BLaER1 (cell line): ENCODE measurements at regions not wholly inside any gene's neighbourhood (a gene's known extent, or its start where the extent isn't known, plus 50 kb on each side); places are given as distances from the start of the nearest gene placed in this dataset.
A peak's percentile ranks its signal among the peaks of the same experiment; 100 is the strongest.
"Not testable (repeated sequence)": the region's sequence is repeated elsewhere in the genome, so short reads cannot be mapped to it uniquely, and the experiment has no call there.

Experiments
- H3K27ac ChIP-seq: shearing (Covaris generic); formaldehyde crosslinking; 2 replicates; pipeline ENCODE4 v1.8.1; 2022
- H3K27me3 ChIP-seq: shearing (Covaris generic); formaldehyde crosslinking; 2 replicates; pipeline ENCODE4 v1.8.1; 2022
- H3K36me3 ChIP-seq: shearing (Covaris generic); formaldehyde crosslinking; 2 replicates; pipeline ENCODE4 v1.8.1; 2022
- H3K4me1 ChIP-seq: shearing (Covaris generic); formaldehyde crosslinking; 2 replicates; pipeline ENCODE4 v1.8.1; 2022
- H3K4me2 ChIP-seq: shearing (Covaris generic); formaldehyde crosslinking; 2 replicates; pipeline ENCODE4 v1.8.1; 2022
- H3K4me3 ChIP-seq: shearing (Covaris generic); formaldehyde crosslinking; 2 replicates; pipeline ENCODE4 v1.8.1; 2022
- H3K9ac ChIP-seq: shearing (Covaris generic); formaldehyde crosslinking; 2 replicates; pipeline ENCODE4 v1.8.1; 2022
- H3K9me3 ChIP-seq: shearing (Covaris generic); formaldehyde crosslinking; 2 replicates; pipeline ENCODE4 v1.8.1; 2022
- H4K20me1 ChIP-seq: shearing (Covaris generic); formaldehyde crosslinking; 2 replicates; pipeline ENCODE4 v1.8.1; 2022
- Cebpa-rat ChIP-seq: shearing (Covaris generic); IDR thresholded peaks from 2 replicates; pipeline ENCODE4 v1.8.1; 2022

GRCh38 chr9:22170556-22170955 is 161.5 kb upstream of the CDKN2B start:
- Histone ChIP-seq H3K4me2 (peak overlapping the region; percentile 17; the same call in 1 of the 2 replicates), H4K20me1 (no peaks in the 10 kb centered on the region), H3K9ac (no peak overlapping the region), H3K9me3 (no peaks in the 10 kb centered on the region), H3K27me3 (no peaks in the 10 kb centered on the region), H3K4me1 (peaks cover 12% of the 10 kb centered on the region), H3K36me3 (no peaks in the 10 kb centered on the region), H3K4me3 (no peak overlapping the region), H3K27ac (no peak overlapping the region)
- no peak for TF ChIP-seq Cebpa-rat

DNA sequence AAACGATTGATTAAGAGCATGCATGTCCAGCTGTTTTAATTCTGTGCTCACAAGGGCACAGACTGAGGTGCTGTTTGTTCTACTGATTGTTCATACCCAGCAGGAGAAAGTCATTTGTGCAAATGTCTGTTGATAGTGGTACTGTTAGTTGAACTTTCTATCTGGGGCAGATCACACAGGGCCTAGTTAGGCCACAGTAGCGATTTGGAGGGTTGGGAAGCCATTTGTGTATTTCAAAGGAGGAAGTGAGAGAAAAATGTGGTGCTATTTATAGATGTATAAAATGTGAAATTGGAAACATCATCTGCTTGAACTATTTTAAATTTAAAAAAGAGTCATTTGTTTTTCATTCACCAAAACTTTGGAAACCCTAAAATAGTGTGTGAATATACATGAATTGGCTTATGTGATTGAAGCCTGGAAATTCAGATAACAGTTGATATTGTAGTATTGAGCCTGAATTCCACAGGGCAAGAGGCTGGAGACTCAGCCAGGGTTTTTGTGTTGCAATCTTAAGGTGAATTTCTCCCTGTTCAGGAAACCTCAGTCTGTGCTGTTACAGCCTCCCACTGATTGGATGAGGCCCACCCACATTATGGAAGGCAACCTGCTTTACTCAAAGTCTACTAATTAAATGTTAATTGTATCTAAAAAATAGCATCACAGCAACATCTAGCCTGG is 162.0 kb upstream of the CDKN2B start:
- TF ChIP-seq Cebpa-rat = no peak
- Histone ChIP-seq H3K4me3 (no peak overlapping the region), H3K27me3 (no peaks in the 10 kb centered on the region), H3K4me2 (peak overlapping the region; percentile 17; the same call in 1 of the 2 replicates), H3K27ac (no peak overlapping the region), H3K9me3 (no peaks in the 10 kb centered on the region), H3K9ac (no peak overlapping the region), H3K4me1 (peaks cover 12% of the 10 kb centered on the region), H3K36me3 (no peaks in the 10 kb centered on the region), H4K20me1 (no peaks in the 10 kb centered on the region)

DNA sequence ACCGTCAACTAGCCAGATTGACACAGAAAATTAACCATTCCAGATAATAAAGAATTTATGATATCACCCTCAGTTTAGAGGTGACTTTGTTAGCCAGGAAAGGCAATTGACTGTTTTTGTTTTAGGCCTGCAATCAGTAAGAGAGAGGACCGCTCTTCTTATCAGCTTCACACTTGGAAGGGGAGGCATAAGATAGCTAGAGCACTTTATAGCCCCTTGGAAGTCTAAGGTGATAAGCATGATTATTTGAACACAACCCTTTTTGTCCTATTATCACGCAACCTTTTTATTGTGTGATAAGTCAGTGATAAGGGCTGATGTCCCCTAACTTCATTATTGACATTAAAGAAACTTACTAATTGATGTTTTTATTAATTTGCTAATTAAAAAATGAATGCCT is 162.6 kb upstream of the CDKN2B start:
- Histone ChIP-seq H3K9me3 (no peaks in the 10 kb centered on the region), H3K4me1 (peaks cover 12% of the 10 kb centered on the region), H3K27ac (no peak overlapping the region), H3K9ac (no peak overlapping the region), H3K27me3 (no peaks in the 10 kb centered on the region), H4K20me1 (no peaks in the 10 kb centered on the region), H3K36me3 (no peaks in the 10 kb centered on the region), H3K4me2 (no peak overlapping the region; the same call in 1 of the 2 replicates), H3K4me3 (no peak overlapping the region)
- TF ChIP-seq Cebpa-rat = no peak

- H3K4me1 ChIP-seq = peaks cover 12% of the 10 kb centered on the region
- H3K4me2 ChIP-seq = no peak overlapping the region
- no peak overlapping the region for H3K27ac ChIP-seq
- TF ChIP-seq Cebpa-rat = no peak
- H3K36me3 ChIP-seq = no peaks in the 10 kb centered on the region
- no peaks in the 10 kb centered on the region for H3K27me3 ChIP-seq
- no peak overlapping the region for H3K4me3 ChIP-seq
- H3K9ac ChIP-seq = no peak overlapping the region
- no peaks in the 10 kb centered on the region for H4K20me1 ChIP-seq
- no peaks in the 10 kb centered on the region for H3K9me3 ChIP-seq
Observed at GRCh38 chr9:22173908-22174307, 164.8 kb upstream of the CDKN2B start.

- H3K4me3 ChIP-seq = no peak overlapping the region
- no peak for TF ChIP-seq Cebpa-rat
- H4K20me1 ChIP-seq = no peaks in the 10 kb centered on the region
- no peaks in the 10 kb centered on the region for H3K9me3 ChIP-seq
- H3K9ac ChIP-seq = no peak overlapping the region
- no peaks in the 10 kb centered on the region for H3K36me3 ChIP-seq
- H3K4me2 ChIP-seq = no peak overlapping the region
- H3K27me3 ChIP-seq = no peaks in the 10 kb centered on the region
- no peak overlapping the region for H3K27ac ChIP-seq
- peaks cover 7% of the 10 kb centered on the region for H3K4me1 ChIP-seq
Observed at GRCh38 chr9:22175972-22176545, 167.0 kb upstream of the CDKN2B start.

DNA sequence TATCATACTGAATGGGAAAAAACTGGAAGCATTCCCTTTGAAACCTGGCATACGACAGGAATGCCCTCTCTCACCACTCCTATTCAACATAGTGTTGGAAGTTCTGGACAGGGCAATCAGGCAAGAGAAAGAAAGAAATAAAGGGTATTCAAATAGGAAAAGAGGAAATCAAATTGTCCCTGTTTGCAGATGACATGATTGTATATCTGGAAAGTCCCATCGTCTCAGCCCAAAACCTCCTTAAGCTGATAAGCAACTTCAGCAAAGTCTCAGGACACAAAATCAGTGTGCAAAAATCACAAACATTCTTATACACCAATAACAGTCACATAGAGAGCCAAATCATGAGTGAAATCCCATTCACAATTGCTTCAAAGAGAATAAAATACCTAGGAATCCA is 171.9 kb upstream of the CDKN2B start:
- H3K36me3 ChIP-seq, H3K9me3 ChIP-seq, H3K4me3 ChIP-seq, H3K27ac ChIP-seq, H3K27me3 ChIP-seq, H3K4me1 ChIP-seq, H4K20me1 ChIP-seq, H3K9ac ChIP-seq, H3K4me2 ChIP-seq: not testable (repeated sequence)

GRCh38 chr9:22189471-22189870 is 180.4 kb upstream of the CDKN2B start:
- no peak for TF ChIP-seq Cebpa-rat
- Histone ChIP-seq H3K9me3 (no peaks in the 10 kb centered on the region), H3K9ac (no peak overlapping the region), H3K27ac (no peak overlapping the region), H3K4me1 (no peaks in the 10 kb centered on the region), H3K36me3 (no peaks in the 10 kb centered on the region), H3K4me3 (no peak overlapping the region), H3K27me3 (no peaks in the 10 kb centered on the region), H3K4me2 (no peak overlapping the region), H4K20me1 (no peaks in the 10 kb centered on the region)

GRCh38 chr9:22197000-22197399 is 187.9 kb upstream of the CDKN2B start:
- H3K4me2 ChIP-seq, H3K4me1 ChIP-seq, H3K9ac ChIP-seq, H4K20me1 ChIP-seq, H3K4me3 ChIP-seq, H3K27ac ChIP-seq, H3K36me3 ChIP-seq, H3K27me3 ChIP-seq: not testable (repeated sequence)
- peaks cover 11% of the 10 kb centered on the region for H3K9me3 ChIP-seq

GRCh38 chr9:22198681-22199080 is 189.6 kb upstream of the CDKN2B start:
- H3K9ac ChIP-seq = no peak overlapping the region
- no peaks in the 10 kb centered on the region for H3K36me3 ChIP-seq
- no peak overlapping the region for H3K4me3 ChIP-seq
- H3K4me1 ChIP-seq = no peaks in the 10 kb centered on the region
- H3K4me2 ChIP-seq = no peak overlapping the region
- TF ChIP-seq Cebpa-rat = no peak
- no peak overlapping the region for H3K27ac ChIP-seq
- H3K9me3 ChIP-seq = peaks cover 11% of the 10 kb centered on the region
- no peaks in the 10 kb centered on the region for H4K20me1 ChIP-seq
- H3K27me3 ChIP-seq = no peaks in the 10 kb centered on the region

DNA sequence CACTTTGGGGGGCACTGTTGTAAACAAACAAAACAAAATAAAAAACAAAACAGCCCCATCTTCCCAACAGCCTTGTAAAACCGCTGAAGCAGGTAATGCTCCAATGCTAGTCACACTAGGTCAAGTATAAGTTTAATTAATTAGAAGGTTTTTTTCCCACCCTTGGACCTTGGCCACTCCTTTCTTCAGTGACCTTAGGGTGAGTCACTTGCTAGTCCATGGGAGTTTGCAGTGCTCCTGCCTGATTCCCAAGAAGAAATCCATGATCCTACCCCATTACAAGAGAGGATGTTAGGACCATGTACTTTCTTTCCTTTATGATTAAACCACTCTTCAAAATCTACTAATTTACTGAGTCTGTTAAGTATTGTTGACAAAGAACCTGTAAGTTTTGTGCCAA is 192.2 kb upstream of the CDKN2B start:
- H3K9me3 ChIP-seq = peaks cover 11% of the 10 kb centered on the region
- H3K4me3 ChIP-seq = no peak overlapping the region
- TF ChIP-seq Cebpa-rat = no peak
- no peaks in the 10 kb centered on the region for H3K36me3 ChIP-seq
- no peaks in the 10 kb centered on the region for H3K4me1 ChIP-seq
- no peak overlapping the region for H3K27ac ChIP-seq
- H3K9ac ChIP-seq = no peak overlapping the region
- H3K4me2 ChIP-seq = no peak overlapping the region
- no peaks in the 10 kb centered on the region for H4K20me1 ChIP-seq
- no peaks in the 10 kb centered on the region for H3K27me3 ChIP-seq
